Fibroblast of pulmonary artery (primary cell): ENCODE measurements at regions not wholly inside any gene's neighbourhood (a gene's known extent, or its start where the extent isn't known, plus 50 kb on each side); places are given as distances from the start of the nearest gene placed in this dataset.
"Not testable (repeated sequence)": the region's sequence is repeated elsewhere in the genome, so short reads cannot be mapped to it uniquely, and the experiment has no call there.

Experiments used
- DNase-seq: peaks from one replicate; pipeline ENCODE4 v3.0.0-alpha.2; 2010; ENCODE audit warnings: low read depth
- H3K4me3 ChIP-seq: replicated peaks from 2 replicates; pipeline ENCODE4 v1.5.1; 2011; ENCODE audit warnings: low read depth, mild to moderate bottlenecking, control low read depth, low read length, moderate library complexity
- CTCF ChIP-seq: IDR thresholded peaks from 2 replicates; pipeline ENCODE4 v1.5.1; 2011; ENCODE audit warnings: mild to moderate bottlenecking, control low read depth, low read length, inconsistent platforms; ENCODE audit errors: missing control alignments

GRCh38 chr17:20926532-20926931 is 116.3 kb downstream of the USP22 start:
- peak; percentile 54 for DNase-seq
- no peak for TF ChIP-seq CTCF
- no peak overlapping the region for H3K4me3 ChIP-seq

- TF ChIP-seq CTCF, result no peak
- DNase-seq, result no peak
- no peak overlapping the region for H3K4me3 ChIP-seq
Measured at GRCh38 chr17:20927308-20927977, 115.4 kb downstream of the USP22 start.

GRCh38 chr17:20929334-20929733 is 113.5 kb downstream of the USP22 start:
- DNase-seq, result no peak
- TF ChIP-seq CTCF, result no peak
- H3K4me3 ChIP-seq, result no peak overlapping the region

GRCh38 chr17:20930081-20930760 is 112.6 kb downstream of the USP22 start:
- H3K4me3 ChIP-seq, result no peak overlapping the region
- DNase-seq, result no peak
- no peak for TF ChIP-seq CTCF

GRCh38 chr17:20933040-20933439 is 109.8 kb downstream of the USP22 start:
- not testable (repeated sequence) for DNase-seq, H3K4me3 ChIP-seq

GRCh38 chr17:20934288-20934687 is 108.5 kb downstream of the USP22 start:
- DNase-seq, result no peak
- no peak overlapping the region for H3K4me3 ChIP-seq
- TF ChIP-seq CTCF, result no peak

GRCh38 chr17:20935740-20936139 is 107.1 kb downstream of the USP22 start:
- no peak for TF ChIP-seq CTCF
- peak; percentile 86 for DNase-seq
- peak overlapping the region; percentile 1 for H3K4me3 ChIP-seq
